ENCODE measurements at regions not wholly inside any gene's neighbourhood (a gene's known extent, or its start where the extent isn't known, plus 50 kb on each side); places are given as distances from the start of the nearest gene placed in this dataset.

- DNase-seq (ENCODE audit: extremely low read depth in 1 of 2, low read depth in 1 of 2) = no peak
These were observed 1495.2 kb downstream of the TBC1D22A start for GRCh38 chr22:48257685-48258055.

DNA sequence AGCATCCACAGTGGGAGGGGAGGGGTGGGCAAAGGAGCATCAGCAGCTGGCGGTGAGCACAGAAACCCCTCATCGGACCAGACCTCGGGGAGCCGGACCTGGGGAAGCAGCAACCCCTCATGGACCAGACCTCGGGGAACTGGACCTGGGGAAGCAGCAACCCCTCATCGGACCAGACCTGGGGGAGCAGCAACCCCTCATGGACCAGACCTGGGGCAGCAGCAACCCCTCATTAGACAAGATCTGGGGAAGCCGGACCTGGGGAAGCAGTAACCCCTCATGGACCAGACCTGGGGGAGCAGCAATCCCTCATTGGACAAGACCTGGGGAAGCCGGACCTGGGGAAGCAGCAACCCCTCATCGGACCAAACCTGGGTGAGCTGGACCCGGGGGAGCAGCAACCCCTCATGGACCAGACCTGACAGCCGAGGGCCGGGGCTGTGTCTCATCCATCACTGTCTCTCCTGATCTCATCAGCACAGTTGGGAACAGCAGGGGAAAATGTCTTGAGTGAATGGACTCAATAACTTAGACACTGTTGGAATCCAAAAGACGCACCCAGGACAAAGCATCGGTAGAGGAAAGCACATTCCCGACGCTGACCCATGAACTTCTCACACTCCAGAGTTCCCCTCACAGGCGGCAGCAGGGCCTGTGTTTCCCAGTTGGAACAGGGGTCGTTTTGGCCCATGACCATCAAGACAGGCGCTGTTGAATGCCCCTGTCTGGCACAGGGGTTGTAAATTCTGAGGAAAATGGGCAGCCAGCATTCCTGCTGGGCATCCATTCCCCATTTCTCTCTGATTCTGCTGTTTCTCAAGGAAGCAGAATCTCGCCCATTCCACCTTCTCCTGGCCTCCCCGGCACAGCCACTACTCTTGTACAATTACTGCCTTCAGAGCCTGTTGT, 1494.6 kb downstream of the TBC1D22A start:
- no peak for DNase-seq (ENCODE audit: extremely low read depth in 1 of 2, low read depth in 1 of 2)

DNA sequence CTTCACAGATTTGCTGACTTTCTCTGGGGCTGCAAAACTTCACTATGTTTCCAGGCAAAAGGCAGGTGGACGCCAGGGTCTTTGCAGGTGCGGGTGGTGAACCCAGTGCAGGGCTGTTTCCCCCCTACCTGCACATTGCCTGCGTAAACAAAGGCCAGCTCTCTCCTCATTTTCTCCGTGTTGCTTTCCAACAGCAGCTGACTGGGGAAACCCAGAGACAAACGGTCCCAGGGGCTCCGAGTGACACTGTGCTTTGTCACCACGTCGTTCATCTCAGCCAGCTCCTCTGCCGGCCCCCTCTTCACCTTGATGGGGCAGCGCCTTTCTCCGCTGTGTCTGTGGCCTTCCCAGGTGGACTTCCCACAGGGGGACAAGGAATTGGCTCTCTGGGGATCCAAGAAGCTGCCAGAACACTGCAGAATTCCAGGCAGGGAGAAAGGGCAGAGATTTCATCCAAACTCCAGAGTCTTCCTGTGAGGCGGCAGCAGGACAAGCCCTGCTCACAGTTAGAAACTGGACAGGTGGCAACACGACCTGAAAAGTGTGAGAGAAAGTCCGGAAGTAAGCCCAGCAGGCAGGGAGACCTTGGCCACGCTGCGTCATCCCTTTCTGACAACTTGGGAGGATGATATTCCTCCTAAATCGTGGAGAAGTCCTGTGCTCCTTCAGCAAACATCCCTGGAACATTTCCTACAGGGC, 1493.7 kb downstream of the TBC1D22A start:
- no peak for DNase-seq (ENCODE audit: extremely low read depth in 1 of 2, low read depth in 1 of 2)

- no peak for DNase-seq (ENCODE audit: extremely low read depth in 1 of 2, low read depth in 1 of 2)
These were observed 1491.9 kb downstream of the TBC1D22A start for GRCh38 chr22:48254311-48254873.

- DNase-seq (ENCODE audit: extremely low read depth in 1 of 2, low read depth in 1 of 2) = no peak
These were observed 1491.1 kb downstream of the TBC1D22A start for GRCh38 chr22:48253573-48253972.

DNA sequence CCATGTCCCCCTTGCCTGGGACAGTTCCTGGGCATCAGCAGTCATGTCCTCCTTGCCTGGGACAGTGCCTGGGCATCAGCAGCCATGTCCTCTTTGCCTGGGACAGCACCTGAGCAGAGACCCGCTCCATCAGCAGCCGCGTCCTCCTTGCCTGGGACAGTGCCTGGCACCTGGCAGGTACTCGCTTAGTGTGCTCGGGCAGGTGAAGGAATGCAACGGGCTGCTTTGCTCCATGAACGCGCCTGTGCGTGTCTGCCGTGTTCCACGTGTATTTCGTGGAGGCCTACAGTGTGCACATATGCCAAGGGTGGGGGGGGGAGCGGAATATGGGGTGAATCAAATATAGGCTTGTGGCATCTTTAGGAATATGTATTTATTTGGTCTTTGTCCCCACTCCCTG, 1490.7 kb downstream of the TBC1D22A start:
- DNase-seq (ENCODE audit: extremely low read depth in 1 of 2, low read depth in 1 of 2) = no peak

GRCh38 chr22:48251629-48252028, 1489.2 kb downstream of the TBC1D22A start:
- DNase-seq (ENCODE audit: extremely low read depth in 1 of 2, low read depth in 1 of 2) = no peak

GRCh38 chr22:48250937-48251530, 1488.6 kb downstream of the TBC1D22A start:
- no peak for DNase-seq (ENCODE audit: extremely low read depth in 1 of 2, low read depth in 1 of 2)

- no peak for DNase-seq (ENCODE audit: extremely low read depth in 1 of 2, low read depth in 1 of 2)
These were observed 1487.9 kb downstream of the TBC1D22A start for GRCh38 chr22:48250286-48250895.

GRCh38 chr22:48249713-48250268, 1487.3 kb downstream of the TBC1D22A start:
- DNase-seq (ENCODE audit: extremely low read depth in 1 of 2, low read depth in 1 of 2) = no peak

DNA sequence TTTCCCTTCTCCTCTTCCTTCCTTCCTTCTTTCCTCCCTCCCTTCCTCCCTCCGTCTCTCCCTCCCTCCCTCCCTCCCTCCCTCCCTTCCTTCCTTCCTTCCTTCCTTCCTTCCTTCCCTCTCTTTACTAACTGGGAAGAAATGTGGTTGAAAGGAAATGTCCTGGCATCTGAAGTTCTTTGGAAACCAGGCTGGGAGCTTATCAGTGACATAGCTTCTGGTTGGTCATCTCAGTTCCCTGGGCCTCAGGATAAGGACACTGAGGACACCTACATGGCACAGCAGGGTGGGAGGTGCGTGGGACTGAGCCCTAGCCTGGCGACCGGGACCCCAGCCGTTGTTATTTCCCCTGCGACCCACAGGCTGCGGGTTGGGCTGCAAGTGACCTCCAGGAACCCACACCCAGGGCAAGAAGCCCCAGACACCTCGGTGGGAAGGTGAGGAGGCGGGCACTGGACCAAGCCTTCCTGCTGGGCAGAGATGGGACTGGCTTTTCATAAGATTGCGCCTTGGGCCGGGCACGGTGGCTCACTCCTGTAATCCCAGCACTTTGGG, 1486.5 kb downstream of the TBC1D22A start:
- no peak for DNase-seq (ENCODE audit: extremely low read depth in 1 of 2, low read depth in 1 of 2)

DNA sequence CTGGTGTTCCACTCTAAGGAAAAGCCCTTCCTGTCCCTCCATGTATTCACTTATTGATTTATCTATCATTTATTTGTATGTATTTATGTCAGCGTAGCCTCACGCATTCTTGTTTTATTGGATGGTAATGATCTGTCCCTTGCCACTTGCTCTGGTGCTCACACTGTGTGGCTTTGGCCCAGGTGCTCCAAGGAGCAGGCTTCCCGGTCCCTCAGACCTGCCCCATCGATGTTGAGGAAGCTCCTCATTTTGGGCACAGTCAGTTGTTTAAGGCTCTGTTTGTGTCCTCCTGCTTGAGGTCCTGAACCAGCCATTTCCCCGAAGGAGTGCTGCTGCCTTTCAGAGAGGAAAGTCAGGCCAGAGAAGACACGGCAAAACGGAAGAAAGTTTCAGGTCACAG, 1485.4 kb downstream of the TBC1D22A start:
- no peak for DNase-seq (ENCODE audit: extremely low read depth in 1 of 2, low read depth in 1 of 2)

DNA sequence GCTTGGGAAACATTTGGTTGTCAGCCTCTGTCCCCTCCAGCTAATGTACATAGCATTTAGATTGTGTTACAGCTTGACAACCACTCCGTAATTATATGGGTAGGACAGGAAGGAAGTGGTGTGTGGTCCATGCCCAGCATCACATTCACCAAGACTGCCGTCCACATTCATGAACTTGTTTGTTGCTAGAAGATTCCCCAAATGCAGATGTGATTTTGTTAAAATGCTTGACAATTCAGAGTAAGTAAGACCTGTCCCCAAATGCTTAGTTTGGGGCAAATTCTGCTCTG, 1482.7 kb downstream of the TBC1D22A start:
- DNase-seq (ENCODE audit: extremely low read depth in 1 of 2, low read depth in 1 of 2) = no peak

GRCh38 chr22:48244388-48245195, 1482.1 kb downstream of the TBC1D22A start:
- DNase-seq (ENCODE audit: extremely low read depth in 1 of 2, low read depth in 1 of 2) = no peak

- DNase-seq (ENCODE audit: extremely low read depth in 1 of 2, low read depth in 1 of 2) = no peak
These were observed 1480.0 kb downstream of the TBC1D22A start for GRCh38 chr22:48242461-48242864.

DNA sequence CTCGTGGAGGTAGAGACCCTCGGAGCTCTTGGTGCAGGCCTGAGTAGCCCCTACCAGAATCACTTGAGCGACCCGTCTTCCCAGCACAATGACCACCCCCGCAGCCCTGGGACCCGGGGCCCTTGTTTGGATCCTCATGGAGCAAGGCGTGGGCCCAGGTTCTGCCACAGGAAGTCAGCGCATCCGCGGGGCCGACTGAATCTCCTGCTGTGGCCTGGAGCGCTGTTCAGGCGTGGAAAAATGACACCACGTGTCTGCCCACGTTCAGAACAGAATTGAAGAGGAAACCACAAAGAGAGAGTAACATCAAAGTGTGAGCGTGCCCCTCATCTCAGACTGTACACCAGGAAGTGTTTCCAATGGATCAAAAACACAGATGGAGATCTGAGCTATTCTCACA, 1479.2 kb downstream of the TBC1D22A start:
- DNase-seq (ENCODE audit: extremely low read depth in 1 of 2, low read depth in 1 of 2) = no peak

DNA sequence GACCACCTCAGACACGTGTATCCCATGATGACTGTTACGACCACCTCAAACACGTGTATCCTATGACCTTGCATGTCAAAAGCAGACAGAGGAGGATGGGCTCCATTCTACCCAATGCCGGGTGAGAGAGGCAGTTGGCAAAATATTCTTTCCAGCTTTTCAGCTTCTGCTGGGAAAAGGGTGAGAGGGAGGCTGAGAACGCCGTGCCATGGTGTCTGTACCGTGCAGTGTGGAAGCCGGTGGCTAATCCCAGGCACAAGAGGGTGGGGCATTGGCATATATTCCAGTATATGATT, 1478.4 kb downstream of the TBC1D22A start:
- DNase-seq (ENCODE audit: extremely low read depth in 1 of 2, low read depth in 1 of 2) = no peak

DNA sequence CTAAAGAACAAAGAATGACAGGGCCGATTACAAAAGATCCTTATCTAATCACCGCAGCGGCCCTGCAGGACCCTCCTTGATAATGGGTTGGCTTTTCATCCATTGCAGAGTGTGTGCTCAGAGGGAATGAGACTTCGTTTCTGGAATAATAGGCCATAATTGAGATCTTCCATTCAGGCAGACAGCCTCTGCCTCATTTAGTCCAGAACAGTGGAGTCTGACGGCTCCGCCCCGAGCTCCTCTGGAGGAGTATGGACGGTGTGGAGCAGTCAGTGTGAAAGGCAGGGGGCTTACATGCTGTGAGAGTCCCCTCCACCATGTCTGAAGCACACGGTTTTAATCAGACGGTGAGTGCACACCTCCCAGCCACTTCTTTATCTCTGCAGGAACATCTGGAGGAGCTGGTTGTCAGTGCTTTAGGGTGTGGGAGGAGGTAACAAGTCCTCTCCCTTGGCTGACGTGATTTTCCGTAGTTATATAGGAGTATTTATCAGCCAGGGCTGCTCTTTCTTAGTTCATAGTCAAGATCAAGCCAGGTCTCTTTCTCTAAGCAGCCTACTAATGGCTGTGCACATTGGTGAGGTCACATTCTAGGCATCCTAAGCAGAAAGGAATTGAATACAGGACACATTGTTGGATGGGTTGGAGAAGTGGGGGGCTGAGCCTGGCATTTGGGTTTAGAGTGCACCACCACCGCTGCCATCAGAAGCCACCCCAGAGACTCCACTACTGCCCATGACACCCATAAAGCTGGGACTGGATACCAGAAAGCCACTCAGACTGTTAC, 1477.9 kb downstream of the TBC1D22A start:
- DNase-seq (ENCODE audit: extremely low read depth in 1 of 2, low read depth in 1 of 2) = no peak

DNA sequence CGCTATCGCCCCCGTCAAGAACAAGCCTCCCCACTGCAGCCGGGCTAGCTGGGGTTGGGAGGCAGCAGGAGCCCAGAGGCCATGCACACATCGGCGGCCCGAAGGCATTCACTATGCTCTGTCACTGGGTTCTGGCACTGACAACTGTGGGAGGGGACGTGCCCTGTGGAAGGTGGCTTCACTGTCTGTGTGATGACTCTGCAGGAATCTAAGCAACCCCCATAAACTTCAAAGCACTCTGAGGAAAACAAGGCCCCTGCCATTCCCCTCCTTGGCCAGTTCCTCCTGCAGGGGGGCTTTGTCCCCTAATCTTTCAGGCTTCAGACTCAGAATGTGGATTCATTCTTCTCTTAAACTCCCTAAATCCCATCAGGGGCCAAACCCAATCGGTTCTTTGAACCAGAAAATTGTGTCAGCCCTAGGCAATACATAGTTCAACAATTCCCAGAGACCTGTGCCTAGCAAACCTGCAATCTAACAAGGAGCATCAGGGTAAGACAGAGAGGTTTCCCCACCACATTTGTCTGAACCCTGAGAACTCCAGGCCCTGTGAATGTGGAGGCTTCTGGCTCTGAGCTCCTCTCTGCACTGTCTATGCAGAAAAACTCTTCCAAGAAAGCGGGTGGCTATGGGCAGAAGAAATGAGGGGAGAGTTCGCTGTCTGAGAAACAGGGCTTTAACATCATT, 1477.2 kb downstream of the TBC1D22A start:
- no peak for DNase-seq (ENCODE audit: extremely low read depth in 1 of 2, low read depth in 1 of 2)
